Dermis blood vessel endothelial cell (primary cell): ENCODE measurements at regions not wholly inside any gene's neighbourhood (a gene's known extent, or its start where the extent isn't known, plus 50 kb on each side); places are given as distances from the start of the nearest gene placed in this dataset.
"Not testable (repeated sequence)": the region's sequence is repeated elsewhere in the genome, so short reads cannot be mapped to it uniquely, and the experiment has no call there.

Experiments
- DNase-seq: peaks from one replicate; pipeline ENCODE4 v3.0.0; 2010

DNA sequence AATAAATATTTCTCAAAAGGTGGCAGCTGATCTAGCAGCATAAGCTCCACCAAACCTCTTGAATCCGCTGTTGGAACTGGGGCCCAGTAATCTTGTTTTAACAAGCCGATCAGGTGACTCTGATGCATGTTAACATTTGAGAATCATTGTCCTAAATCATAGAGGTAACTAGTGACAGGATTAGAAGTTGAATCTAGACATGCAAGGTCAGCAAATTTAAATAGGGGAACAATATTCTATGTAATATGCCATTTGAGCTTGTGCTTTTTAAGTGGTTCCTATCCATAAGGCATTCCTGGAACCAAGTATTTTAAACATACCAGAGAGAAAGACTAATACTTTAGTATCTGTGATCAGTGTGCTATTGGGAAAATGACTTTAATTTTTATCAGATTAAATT, 412.8 kb downstream of the PYDC2 start:
- no peak for DNase-seq

- no peak for DNase-seq
These were observed 421.3 kb downstream of the PYDC2 start for GRCh38 chr3:191882289-191882688.

GRCh38 chr3:191884132-191884531, 423.2 kb downstream of the PYDC2 start:
- DNase-seq = no peak

DNA sequence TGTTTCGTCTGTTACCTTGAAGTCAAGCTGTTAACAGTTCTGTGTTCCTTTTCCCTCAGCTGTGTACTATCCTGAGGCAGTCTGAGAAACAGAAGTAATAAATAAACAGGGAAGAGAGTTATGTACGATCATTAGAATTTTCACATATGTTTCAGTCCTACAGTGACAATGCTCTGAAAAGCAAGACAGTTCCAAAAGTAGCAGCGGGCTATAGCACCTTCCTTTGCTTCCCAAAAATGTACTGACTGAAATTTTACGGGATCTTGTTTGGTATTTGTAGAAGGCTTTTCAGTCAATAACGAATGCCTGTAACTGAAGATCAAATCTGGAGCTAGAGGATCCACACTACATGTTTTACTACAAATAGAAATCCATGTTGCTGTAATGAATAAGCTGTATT, 428.1 kb downstream of the PYDC2 start:
- DNase-seq = no peak

- no peak for DNase-seq
These were observed 428.8 kb downstream of the PYDC2 start for GRCh38 chr3:191889756-191890155.

GRCh38 chr3:191894406-191894805, 433.4 kb downstream of the PYDC2 start:
- DNase-seq = no peak

GRCh38 chr3:191901741-191902140, 440.8 kb downstream of the PYDC2 start:
- no peak for DNase-seq

- DNase-seq = no peak
These were observed 451.7 kb downstream of the PYDC2 start for GRCh38 chr3:191912616-191913204.

GRCh38 chr3:191915712-191916111, 454.7 kb downstream of the PYDC2 start:
- peak; percentile 7 for DNase-seq

DNA sequence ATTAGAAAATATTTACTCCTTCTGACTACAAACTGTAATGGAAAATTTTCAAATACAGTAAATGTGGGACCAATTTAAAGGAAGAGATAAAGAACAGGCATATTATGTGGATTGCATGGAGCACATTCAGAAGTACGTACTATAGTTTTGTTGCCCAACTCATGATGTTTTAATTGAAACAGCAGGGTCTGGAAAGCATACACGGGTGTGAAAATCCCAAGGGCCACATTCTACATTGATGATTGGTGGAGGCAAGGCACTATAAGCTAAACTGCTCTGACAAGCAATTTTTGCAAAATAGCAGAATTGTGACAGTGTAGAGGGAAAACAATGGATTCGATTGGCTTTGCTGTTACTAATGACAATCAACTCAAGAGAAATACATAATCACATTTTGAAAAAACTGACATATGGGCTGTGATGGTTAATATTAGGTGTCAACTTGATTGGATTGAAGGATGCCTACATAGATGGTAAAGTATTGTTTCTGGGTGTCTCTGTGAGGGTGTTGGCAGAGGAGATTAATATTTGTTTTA, 458.6 kb downstream of the PYDC2 start:
- no peak for DNase-seq

DNA sequence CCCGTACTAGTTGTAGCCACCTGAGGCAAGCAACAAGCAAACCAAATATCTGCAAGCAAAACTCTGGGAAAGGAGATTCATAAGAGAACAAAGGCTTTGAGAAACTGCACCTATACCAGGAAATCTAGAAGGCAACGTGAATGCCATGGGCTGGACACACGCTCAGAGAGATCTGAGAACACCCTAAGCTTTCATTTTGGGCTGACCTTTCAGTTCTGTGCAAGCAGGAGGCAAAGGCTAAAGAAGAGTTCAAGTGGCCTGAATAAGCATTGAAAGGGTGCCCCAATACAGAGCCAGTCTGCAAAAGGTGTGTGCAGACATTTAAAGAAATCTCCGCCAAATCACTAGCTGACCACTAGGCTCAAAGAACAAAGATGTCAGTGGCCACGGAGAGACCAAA, 461.6 kb downstream of the PYDC2 start:
- DNase-seq = no peak

DNA sequence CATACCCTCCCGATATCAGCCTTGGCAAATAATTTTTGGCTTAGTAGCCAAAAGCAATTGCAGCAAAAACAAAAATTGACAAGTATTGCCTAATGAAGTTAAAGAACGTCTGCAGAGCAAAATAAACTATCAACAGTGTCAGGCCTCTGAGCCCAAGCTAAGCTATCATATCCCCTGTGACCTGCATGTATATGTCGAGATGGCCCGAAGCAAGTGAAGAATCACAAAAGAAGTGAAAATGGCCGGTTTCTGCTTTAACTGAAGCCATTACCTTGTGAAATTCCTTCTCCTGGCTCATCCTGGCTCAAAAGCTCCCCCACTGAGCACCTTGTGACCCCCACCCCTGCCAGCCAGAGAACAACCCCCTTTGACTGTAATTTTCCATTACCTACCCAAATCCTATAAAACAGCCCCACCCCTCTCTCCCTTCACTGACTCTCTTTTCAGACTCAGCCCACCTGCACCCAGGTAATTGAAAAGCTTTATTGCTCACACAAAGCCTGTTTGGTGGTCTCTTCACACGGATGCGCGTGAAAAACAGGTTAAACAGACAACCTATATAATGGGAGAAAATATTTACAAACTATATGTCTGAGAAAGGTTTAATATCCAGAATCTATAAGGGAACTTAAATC, 466.3 kb downstream of the PYDC2 start:
- DNase-seq = not testable (repeated sequence)

DNA sequence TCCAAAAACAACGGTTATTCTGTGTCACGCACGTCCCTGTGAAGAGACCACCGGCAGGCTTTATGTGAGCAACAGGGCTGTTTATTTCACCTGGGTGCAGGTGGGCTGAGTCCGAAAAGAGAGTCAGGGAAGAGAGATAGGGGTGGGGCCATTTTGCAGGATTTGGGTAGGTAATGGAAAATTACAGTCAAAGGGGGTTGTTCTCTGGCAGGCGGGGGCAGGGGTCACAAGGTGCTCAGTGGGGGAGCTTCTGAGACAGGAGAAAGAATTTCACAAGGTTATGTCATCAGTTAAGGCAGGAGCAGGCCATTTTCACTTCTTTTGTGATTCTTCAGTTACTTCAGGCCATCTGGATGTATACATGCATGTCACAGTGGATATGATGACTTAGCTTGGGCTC, 467.0 kb downstream of the PYDC2 start:
- DNase-seq = not testable (repeated sequence)

DNA sequence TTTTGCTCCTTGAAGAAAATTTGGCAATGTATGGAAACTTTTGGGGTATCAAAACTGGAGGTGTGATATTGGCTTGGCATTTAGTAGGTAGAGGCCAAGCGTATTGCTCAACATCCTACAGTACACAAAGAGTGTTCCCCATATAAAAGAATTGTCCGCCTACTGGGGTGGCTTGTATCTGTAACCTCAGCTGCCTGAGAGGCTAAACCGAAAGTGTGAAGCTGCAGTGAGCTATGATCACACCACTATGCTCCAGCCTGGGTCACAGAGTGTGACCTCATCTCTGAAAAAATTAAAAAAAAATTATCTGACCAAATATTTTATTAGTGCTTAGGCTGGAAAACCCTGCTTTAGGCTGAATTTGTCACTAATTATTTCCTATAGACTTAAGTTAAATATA, 483.9 kb downstream of the PYDC2 start:
- no peak for DNase-seq

DNA sequence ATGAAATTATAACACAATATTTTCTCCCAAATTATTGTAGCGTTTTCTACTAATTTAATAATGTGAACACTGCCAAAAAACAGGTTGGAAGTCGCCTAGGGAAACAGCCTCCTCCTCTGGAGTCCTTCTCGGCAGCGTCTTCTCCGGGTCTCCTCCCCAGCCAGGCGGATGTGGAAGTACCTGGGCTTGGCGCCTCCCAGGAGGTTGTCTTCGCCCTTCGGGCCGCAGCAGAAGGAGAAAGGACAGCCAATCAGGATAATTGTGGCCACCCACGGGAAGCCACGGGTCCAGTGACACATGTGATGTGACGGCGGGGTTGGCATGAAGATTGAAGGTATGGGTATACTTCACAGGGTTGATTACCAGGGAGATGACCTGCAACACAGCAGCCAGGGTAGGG, 491.2 kb downstream of the PYDC2 start:
- DNase-seq = no peak

DNA sequence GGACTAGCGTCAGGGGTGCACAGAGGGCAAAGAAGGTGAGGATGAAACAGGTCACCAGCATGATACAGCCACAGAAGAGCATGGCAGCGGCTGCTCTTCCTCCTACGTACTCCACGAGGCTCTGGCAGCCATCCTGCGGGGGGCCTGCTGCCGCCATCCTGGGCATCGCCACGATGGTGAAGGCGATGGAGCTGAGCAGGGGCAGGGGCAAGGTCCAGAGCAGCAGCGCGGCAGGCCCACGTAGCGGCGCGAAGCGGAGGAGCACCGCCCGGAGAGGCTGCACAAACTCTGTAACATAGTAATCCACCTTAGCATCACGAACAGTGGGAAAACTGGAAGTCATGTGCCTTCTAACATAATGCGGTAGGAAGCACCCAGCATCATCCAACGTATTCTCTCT, 491.6 kb downstream of the PYDC2 start:
- DNase-seq = no peak

DNA sequence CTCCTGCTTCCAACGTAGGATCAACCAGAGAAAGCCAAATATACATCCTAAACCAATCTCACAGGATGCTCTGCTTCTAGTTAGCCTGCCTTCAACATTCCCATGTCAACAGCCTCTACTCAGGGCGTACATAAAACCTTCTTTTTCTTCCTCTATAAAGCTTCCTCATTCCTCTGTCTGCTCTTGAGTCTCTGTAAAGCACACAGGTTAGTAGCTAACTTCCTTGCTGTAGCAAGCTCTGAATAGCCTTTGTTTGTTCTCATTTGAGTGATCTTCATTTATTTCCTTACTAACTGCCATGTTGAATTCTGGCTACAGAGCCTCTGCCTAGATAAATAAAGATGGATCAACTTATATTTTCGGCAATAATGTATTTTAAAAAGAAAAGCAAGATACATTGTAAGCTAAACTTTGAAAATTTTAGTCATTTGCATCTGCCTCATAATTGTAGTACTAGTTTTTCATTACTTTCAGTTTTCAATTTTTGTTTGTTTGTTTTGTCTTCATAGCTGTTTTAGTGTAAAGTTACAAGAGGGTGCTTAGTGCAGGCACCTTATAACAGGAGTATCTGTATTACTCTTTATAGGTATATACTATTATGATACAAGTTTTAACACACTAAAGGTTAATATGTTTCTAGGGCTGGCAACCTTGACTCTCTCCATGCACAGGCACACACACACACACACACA, 498.2 kb downstream of the PYDC2 start:
- no peak for DNase-seq

DNA sequence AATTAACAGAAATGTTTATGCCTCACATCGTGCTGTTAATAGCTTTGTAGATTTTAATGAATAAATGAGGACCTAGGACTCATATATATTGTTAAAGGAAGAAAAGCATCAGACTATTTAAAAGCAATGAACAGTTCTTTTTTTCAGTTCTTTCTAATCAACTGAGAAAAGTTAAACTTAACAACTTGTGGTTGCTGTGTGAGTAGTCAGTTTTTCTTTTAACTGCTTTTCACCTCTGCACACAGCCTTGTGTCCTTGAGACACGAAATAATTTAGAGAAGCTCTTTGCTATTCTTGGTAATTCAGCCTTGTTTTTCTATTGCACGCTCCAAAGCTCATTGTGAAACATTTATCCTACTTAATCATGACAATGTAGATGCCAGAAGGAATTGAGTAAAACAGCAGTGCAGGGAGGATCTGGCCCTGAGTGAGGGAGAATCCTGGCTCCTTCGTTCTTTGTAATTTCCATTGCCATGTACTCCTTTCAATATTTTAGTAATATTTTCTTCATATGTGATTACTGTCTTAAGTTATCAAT, 499.0 kb downstream of the PYDC2 start:
- no peak for DNase-seq

- DNase-seq = no peak
These were observed 500.1 kb downstream of the PYDC2 start for GRCh38 chr3:191961022-191961421.

DNA sequence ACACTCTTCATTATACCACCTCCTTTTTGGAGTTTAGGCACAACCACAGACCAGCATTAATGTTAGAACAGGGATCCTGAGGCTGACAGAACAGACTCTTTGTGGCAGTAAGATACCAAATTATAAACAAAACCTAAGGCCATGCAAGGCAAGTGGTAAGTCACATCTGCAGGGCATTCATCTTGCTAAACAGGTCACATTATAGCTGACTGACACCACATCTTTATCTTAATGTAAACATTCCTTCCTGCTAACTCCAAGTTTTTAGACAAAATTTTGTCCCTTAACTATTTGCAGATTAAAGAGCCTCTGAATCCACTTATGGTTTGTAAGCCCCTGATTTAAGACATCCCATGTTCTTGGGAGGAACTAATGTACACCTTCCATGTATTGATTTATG, 500.6 kb downstream of the PYDC2 start:
- no peak for DNase-seq

DNA sequence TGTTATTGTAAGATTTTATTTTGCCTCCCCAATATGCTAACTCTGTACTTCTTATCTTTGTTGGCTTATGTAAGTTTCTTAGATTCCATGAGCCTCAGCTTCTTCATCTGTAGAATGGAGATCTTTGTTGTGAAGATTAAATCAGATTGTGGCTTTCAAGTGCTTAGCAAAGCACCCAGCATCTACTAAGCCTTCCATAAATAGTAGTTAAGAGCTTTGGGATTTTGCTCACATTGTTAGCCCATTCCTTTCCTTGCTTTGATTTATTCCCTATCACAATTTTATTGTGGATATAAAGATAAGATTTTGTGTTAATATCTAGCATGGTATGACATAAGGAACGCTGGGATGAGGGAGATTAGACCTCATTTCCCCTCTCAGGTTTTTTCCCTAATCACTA, 501.4 kb downstream of the PYDC2 start:
- DNase-seq = no peak

GRCh38 chr3:191963182-191963581, 502.2 kb downstream of the PYDC2 start:
- DNase-seq = peak; percentile 46

GRCh38 chr3:191966556-191966955, 505.6 kb downstream of the PYDC2 start:
- no peak for DNase-seq

DNA sequence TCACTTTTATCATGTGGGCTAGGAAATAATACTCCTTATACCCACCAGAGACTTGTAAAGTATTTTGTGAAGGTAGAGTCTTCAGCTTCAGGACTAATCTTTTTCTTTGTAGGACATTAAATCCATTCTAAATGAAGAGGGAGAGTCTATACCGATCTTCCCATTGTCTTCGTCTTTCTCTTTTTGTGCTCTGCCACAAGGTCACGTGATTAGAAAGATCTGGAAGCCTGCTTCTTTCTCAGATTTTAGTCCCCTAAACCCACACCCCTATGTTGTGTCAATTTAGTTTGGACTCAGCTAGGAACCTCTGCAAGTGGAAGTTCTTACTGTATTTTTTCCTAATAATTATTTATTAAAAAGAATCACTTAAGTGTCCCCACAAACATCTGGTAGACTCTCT, 507.3 kb downstream of the PYDC2 start:
- DNase-seq = no peak
